IMR-90 (cell line): ENCODE measurements at regions not wholly inside any gene's neighbourhood (a gene's known extent, or its start where the extent isn't known, plus 50 kb on each side); places are given as distances from the start of the nearest gene placed in this dataset.

Source experiments
- ATAC-seq: fragments of 200-7000 bp; cut with Tn5 transposase; 2 replicates; pipeline ENCODE4 v1.9.1; 2020; ENCODE audit warnings: low read depth, mild to moderate bottlenecking, moderate library complexity
- BruUV-seq: library from RNA; stranded (reverse); fragments of 400-500 nt; replicated peaks from 2 replicates; lab custom pipeline; 2021; lab: Mats Ljungman, UMichigan
- CTCF ChIA-PET: fragments of 300-600 bp; formaldehyde crosslinking; extraction: SDS; loops from one replicate; lab custom pipeline; 2021; ENCODE audit warnings: antibody characterized with exemption; lab: Yijun Ruan, JAX
- POLR2A ChIA-PET: fragments of 300-600 bp; sonication (Branson Sonifier 250); formaldehyde crosslinking; loops from one replicate; lab custom pipeline; 2022; ENCODE audit warnings: antibody characterized with exemption; ENCODE audit not compliant: unreplicated experiment; lab: Charles Lee
- DNase-seq: peaks from one replicate; pipeline ENCODE4 v3.0.0; 2013
- H2AFZ ChIP-seq: replicated peaks from 2 replicates; pipeline ENCODE3; 2013; ENCODE audit warnings: low read length, mild to moderate bottlenecking; ENCODE audit not compliant: poor library complexity
- H2AK5ac ChIP-seq: 2 replicates; pipeline ENCODE4 v1.6.1; 2013; ENCODE audit warnings: low read depth, low read length, inconsistent platforms
- H2AK9ac ChIP-seq: replicated peaks from 2 replicates; pipeline ENCODE3; 2013; ENCODE audit warnings: mild to moderate bottlenecking, low read depth, low read length, moderate library complexity; ENCODE audit not compliant: poor library complexity
- H2BK120ac ChIP-seq: 2 replicates; pipeline ENCODE4 v1.6.1; 2013; ENCODE audit warnings: low read depth, low read length, inconsistent platforms
- H2BK15ac ChIP-seq: 3 replicates; pipeline ENCODE4 v1.6.1; 2013; ENCODE audit warnings: low read depth, low read length, inconsistent platforms
- H2BK20ac ChIP-seq: 2 replicates; pipeline ENCODE4 v1.6.1; 2013; ENCODE audit warnings: low read depth, mild to moderate bottlenecking, inconsistent platforms, low read length, moderate library complexity
- H2BK5ac ChIP-seq: 2 replicates; pipeline ENCODE4 v1.6.1; 2013; ENCODE audit warnings: mild to moderate bottlenecking, low read depth, low read length, inconsistent platforms; ENCODE audit not compliant: poor library complexity, severe bottlenecking
- H3K14ac ChIP-seq: replicated peaks from 2 replicates; pipeline ENCODE4 v1.6.1; 2013; ENCODE audit warnings: low read depth, low read length, inconsistent platforms
- H3K18ac ChIP-seq: 2 replicates; pipeline ENCODE4 v1.6.1; 2013; ENCODE audit warnings: low read depth, low read length, control low read depth
- H3K23ac ChIP-seq: 2 replicates; pipeline ENCODE4 v1.6.1; 2013; ENCODE audit warnings: low read depth, low read length, inconsistent platforms
- H3K27ac ChIP-seq: 2 replicates; pipeline ENCODE4 v1.5.1; 2013; ENCODE audit warnings: mild to moderate bottlenecking, control low read depth, low read length; ENCODE audit not compliant: insufficient read depth
- H3K27me3 ChIP-seq: 2 replicates; pipeline ENCODE4 v1.6.1; 2013; ENCODE audit warnings: low read length; ENCODE audit not compliant: control insufficient read depth, insufficient read depth
- H3K36me3 ChIP-seq: 2 replicates; pipeline ENCODE4 v1.6.1; 2013; ENCODE audit warnings: low read length, mixed read lengths; ENCODE audit not compliant: control insufficient read depth, insufficient read depth
- H3K4ac ChIP-seq: 2 replicates; pipeline ENCODE4 v1.6.1; 2013; ENCODE audit warnings: low read depth, low read length, inconsistent platforms
- H3K4me1 ChIP-seq: 2 replicates; pipeline ENCODE4 v1.6.1; 2013; ENCODE audit warnings: low read length, mixed read lengths; ENCODE audit not compliant: control insufficient read depth, insufficient read depth
- H3K4me2 ChIP-seq: 2 replicates; pipeline ENCODE4 v1.6.1; 2013; ENCODE audit warnings: low read depth, mild to moderate bottlenecking, control low read depth, low read length, moderate library complexity
- H3K4me3 ChIP-seq: 2 replicates; pipeline ENCODE4 v1.5.1; 2013; ENCODE audit warnings: low read depth, mild to moderate bottlenecking, control low read depth, low read length, moderate library complexity; ENCODE audit not compliant: insufficient read depth
- H3K56ac ChIP-seq: 2 replicates; pipeline ENCODE4 v1.6.1; 2013; ENCODE audit warnings: low read length, inconsistent platforms; ENCODE audit not compliant: insufficient read depth; ENCODE audit errors: extremely low read depth
- H3K79me1 ChIP-seq, 2 experiments: 2 replicates each; pipeline ENCODE4 v1.6.1; 2013; ENCODE audit warnings: low read length in 2 of 2, inconsistent platforms in 1 of 2, low read depth in 1 of 2
- H3K9ac ChIP-seq: 2 replicates; pipeline ENCODE4 v1.6.1; 2013; ENCODE audit warnings: low read depth, low read length, control low read depth
- H3K9me1 ChIP-seq: 2 replicates; pipeline ENCODE4 v1.6.1; 2013; ENCODE audit warnings: low read length, inconsistent platforms; ENCODE audit not compliant: insufficient read depth
- H3K9me3 ChIP-seq: 2 replicates; pipeline ENCODE4 v1.6.1; 2013; ENCODE audit warnings: low read length; ENCODE audit not compliant: control insufficient read depth, insufficient read depth
- H4K20me1 ChIP-seq: 2 replicates; pipeline ENCODE4 v1.6.1; 2013; ENCODE audit warnings: low read length, inconsistent platforms; ENCODE audit not compliant: insufficient read depth
- H4K5ac ChIP-seq: 2 replicates; pipeline ENCODE4 v1.6.1; 2013; ENCODE audit warnings: mild to moderate bottlenecking, low read depth, low read length, control low read depth
- H4K8ac ChIP-seq, 2 experiments: 2 replicates each; pipeline ENCODE4 v1.6.1; 2013; ENCODE audit warnings: low read depth in 2 of 2, low read length in 2 of 2, control low read depth in 1 of 2, inconsistent platforms in 1 of 2
- H4K91ac ChIP-seq: 2 replicates; pipeline ENCODE4 v1.6.1; 2013; ENCODE audit warnings: low read depth, low read length, inconsistent platforms; ENCODE audit not compliant: insufficient read depth
- BHLHE40 ChIP-seq: fragments of 150-350 bp; IDR thresholded peaks from 2 replicates; pipeline ENCODE4 v1.6.1; 2016; ENCODE audit warnings: mild to moderate bottlenecking, low read depth, low read length
- CEBPB ChIP-seq: IDR thresholded peaks from 2 replicates; pipeline ENCODE4 v1.6.1; 2012; ENCODE audit warnings: low read depth, low read length, improper control_type of control experiment
- CHD1 ChIP-seq: IDR thresholded peaks from 2 replicates; pipeline ENCODE4 v1.6.1; 2012; ENCODE audit warnings: low read depth, low read length, improper control_type of control experiment
- FOS ChIP-seq: fragments of 150-350 bp; IDR thresholded peaks from 2 replicates; pipeline ENCODE4 v1.6.1; 2016; ENCODE audit warnings: low read depth, low read length
- MAFK ChIP-seq: IDR thresholded peaks from 2 replicates; pipeline ENCODE4 v1.6.1; 2012; ENCODE audit warnings: low read depth, low read length, improper control_type of control experiment
- MAZ ChIP-seq: IDR thresholded peaks from 2 replicates; pipeline ENCODE4 v1.6.1; 2012; ENCODE audit warnings: low read depth, mild to moderate bottlenecking, low read length, improper control_type of control experiment, moderate library complexity, borderline replicate concordance
- MXI1 ChIP-seq: IDR thresholded peaks from 2 replicates; pipeline ENCODE4 v1.6.1; 2012; ENCODE audit warnings: low read depth, mild to moderate bottlenecking, low read length, moderate library complexity, borderline replicate concordance
- NFE2L2 ChIP-seq: fragments of 150-350 bp; IDR thresholded peaks from 2 replicates; pipeline ENCODE4 v1.6.1; 2016; ENCODE audit warnings: low read depth, mild to moderate bottlenecking, low read length
- POLR2A ChIP-seq: IDR thresholded peaks from 2 replicates; pipeline ENCODE4 v1.6.1; 2012; ENCODE audit warnings: mild to moderate bottlenecking, low read depth, low read length
- RAD21 ChIP-seq: IDR thresholded peaks from 2 replicates; pipeline ENCODE4 v1.6.1; 2012; ENCODE audit warnings: low read length, improper control_type of control experiment
- RCOR1 ChIP-seq: IDR thresholded peaks from 2 replicates; pipeline ENCODE4 v1.6.1; 2012; ENCODE audit warnings: mild to moderate bottlenecking, low read length, improper control_type of control experiment; ENCODE audit not compliant: insufficient replicate concordance
- RFX5 ChIP-seq: IDR thresholded peaks from 2 replicates; pipeline ENCODE4 v1.8.0; 2012; ENCODE audit warnings: low read depth, mild to moderate bottlenecking, low read length, moderate library complexity
- SMC3 ChIP-seq: fragments of 150-350 bp; IDR thresholded peaks from 2 replicates; pipeline ENCODE4 v1.6.1; 2016; ENCODE audit warnings: low read depth, mild to moderate bottlenecking, antibody characterized with exemption, low read length, moderate library complexity
- WGBS, 2 experiments: methylation state at CpG; one replicate each; pipeline versions ENCODE4 v1.1.5 to v1.1.7; 2013; ENCODE audit warnings: missing lambda C conversion rate in 2 of 2; ENCODE audit not compliant: insufficient read length in 1 of 2; ENCODE audit errors: extremely low coverage in 2 of 2; 5-methylcytosine and 5-hydroxymethylcytosine counted together
- dilution Hi-C: fragments of 300-500 bp; cut with HindIII; formaldehyde crosslinking; loops from one replicate; pipeline ENCODE4 v1.14.3; 2018; ENCODE audit warnings: low sequenced_read_pairs; ENCODE audit not compliant: unreplicated experiment
- in situ Hi-C: fragments of 300-500 bp; cut with MboI; formaldehyde crosslinking; loops from 3 replicates; pipeline ENCODE4 v1.14.3; 2019; ENCODE audit warnings: low sequenced_read_pairs, inconsistent platforms, mixed read lengths
- intact Hi-C: fragments of 100-400 bp; cut with micrococcal nuclease; formaldehyde crosslinking; loops from 2 replicates; pipeline ENCODE4 v1.10.0; 2022
- TF ChIP-seq, protein P1 (sequence below): conservative IDR thresholded peaks from 2 replicates; pipeline ENCODE4 v1.5.1; 2012; ENCODE audit warnings: mild to moderate bottlenecking, low read depth, low read length, improper control_type of control experiment
- TF ChIP-seq, protein P2 (sequence below): fragments of 150-350 bp; IDR thresholded peaks from 2 replicates; pipeline ENCODE4 v1.6.1; 2016; ENCODE audit warnings: low read depth, mild to moderate bottlenecking, low read length, moderate library complexity, borderline replicate concordance
- TF ChIP-seq, protein P3 (sequence below): fragments of 150-350 bp; IDR thresholded peaks from 2 replicates; pipeline ENCODE4 v1.6.1; 2017; ENCODE audit warnings: mild to moderate bottlenecking, antibody characterized with exemption, low read length, low read depth

DNA sequence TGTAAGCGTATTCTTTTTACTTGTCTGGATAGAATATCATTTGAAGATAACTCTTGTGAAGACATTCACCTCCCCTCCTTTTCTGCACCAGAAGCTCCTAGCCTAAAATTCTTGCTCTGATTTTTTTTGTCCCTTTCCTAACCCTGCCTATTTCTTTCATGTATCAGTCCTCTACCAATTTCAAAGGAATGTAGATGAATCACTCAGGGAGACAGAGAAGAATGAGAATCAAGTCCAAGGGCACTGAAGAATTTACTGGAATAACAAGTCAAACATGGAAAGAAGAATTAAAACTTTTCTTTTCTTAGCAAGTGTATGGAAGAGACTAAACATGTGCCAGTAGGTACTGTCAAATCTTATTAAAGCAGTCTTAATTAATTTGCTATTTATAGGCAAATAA lies 618.7 kb downstream of the DNAH5 start:
- Histone ChIP-seq H4K5ac (no peak overlapping the region), H4K20me1 (no peaks in the 10 kb centered on the region), H2BK5ac (no peak overlapping the region), H2BK120ac (no peak overlapping the region), H3K9me3 (no peaks in the 10 kb centered on the region), H3K23ac (no peak overlapping the region), H3K4me3 (no peak overlapping the region), H3K4me1 (no peaks in the 10 kb centered on the region), H2AK9ac (no peak overlapping the region), H3K79me1 (no peaks in the 10 kb centered on the region), H3K36me3 (no peaks in the 10 kb centered on the region), H3K9me1 (no peaks in the 10 kb centered on the region), H4K91ac (no peak overlapping the region), H3K18ac (no peak overlapping the region), H2AFZ (no peak overlapping the region), H3K4me2 (no peak overlapping the region), H3K56ac (no peak overlapping the region), H4K8ac (no peak overlapping the region), H2BK20ac (no peak overlapping the region), H2BK15ac (no peak overlapping the region), H3K9ac (no peak overlapping the region), H3K27me3 (no peaks in the 10 kb centered on the region), H3K4ac (no peak overlapping the region), H3K27ac (no peak overlapping the region), H2AK5ac (no peak overlapping the region), H3K14ac (no peak overlapping the region)
- no peak for TF ChIP-seq CHD1
- no peak for TF ChIP-seq POLR2A
- no peak for TF ChIP-seq BHLHE40
- TF ChIP-seq, protein P1, sequence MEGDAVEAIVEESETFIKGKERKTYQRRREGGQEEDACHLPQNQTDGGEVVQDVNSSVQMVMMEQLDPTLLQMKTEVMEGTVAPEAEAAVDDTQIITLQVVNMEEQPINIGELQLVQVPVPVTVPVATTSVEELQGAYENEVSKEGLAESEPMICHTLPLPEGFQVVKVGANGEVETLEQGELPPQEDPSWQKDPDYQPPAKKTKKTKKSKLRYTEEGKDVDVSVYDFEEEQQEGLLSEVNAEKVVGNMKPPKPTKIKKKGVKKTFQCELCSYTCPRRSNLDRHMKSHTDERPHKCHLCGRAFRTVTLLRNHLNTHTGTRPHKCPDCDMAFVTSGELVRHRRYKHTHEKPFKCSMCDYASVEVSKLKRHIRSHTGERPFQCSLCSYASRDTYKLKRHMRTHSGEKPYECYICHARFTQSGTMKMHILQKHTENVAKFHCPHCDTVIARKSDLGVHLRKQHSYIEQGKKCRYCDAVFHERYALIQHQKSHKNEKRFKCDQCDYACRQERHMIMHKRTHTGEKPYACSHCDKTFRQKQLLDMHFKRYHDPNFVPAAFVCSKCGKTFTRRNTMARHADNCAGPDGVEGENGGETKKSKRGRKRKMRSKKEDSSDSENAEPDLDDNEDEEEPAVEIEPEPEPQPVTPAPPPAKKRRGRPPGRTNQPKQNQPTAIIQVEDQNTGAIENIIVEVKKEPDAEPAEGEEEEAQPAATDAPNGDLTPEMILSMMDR: no peak
- TF ChIP-seq RFX5: no peak
- TF ChIP-seq MAFK: no peak
- TF ChIP-seq, protein P2, sequence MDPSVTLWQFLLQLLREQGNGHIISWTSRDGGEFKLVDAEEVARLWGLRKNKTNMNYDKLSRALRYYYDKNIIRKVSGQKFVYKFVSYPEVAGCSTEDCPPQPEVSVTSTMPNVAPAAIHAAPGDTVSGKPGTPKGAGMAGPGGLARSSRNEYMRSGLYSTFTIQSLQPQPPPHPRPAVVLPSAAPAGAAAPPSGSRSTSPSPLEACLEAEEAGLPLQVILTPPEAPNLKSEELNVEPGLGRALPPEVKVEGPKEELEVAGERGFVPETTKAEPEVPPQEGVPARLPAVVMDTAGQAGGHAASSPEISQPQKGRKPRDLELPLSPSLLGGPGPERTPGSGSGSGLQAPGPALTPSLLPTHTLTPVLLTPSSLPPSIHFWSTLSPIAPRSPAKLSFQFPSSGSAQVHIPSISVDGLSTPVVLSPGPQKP: no peak
- TF ChIP-seq FOS: no peak
- TF ChIP-seq MXI1: no peak
- no peak for TF ChIP-seq SMC3
- TF ChIP-seq MAZ: no peak
- TF ChIP-seq NFE2L2: no peak
- no peak for TF ChIP-seq CEBPB
- no peak for TF ChIP-seq RAD21
- TF ChIP-seq RCOR1: no peak
- TF ChIP-seq, protein P3, sequence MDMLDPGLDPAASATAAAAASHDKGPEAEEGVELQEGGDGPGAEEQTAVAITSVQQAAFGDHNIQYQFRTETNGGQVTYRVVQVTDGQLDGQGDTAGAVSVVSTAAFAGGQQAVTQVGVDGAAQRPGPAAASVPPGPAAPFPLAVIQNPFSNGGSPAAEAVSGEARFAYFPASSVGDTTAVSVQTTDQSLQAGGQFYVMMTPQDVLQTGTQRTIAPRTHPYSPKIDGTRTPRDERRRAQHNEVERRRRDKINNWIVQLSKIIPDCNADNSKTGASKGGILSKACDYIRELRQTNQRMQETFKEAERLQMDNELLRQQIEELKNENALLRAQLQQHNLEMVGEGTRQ: no peak
- ATAC-seq (no peak), DNase-seq (no peak)
- dilution Hi-C loops: no loop called here
- no TSS peak for BruUV-seq
- no CpG with 5 or more reads among the region's 1 CpG for WGBS, 2 experiments
- in situ Hi-C loops: no loop called here
- intact Hi-C loops: no loop called here
- ChIA-PET CTCF (interaction anchor here (0.5 kb wide), 1 partner anchor 54 kb away, joined by 3 read pairs; no protein-coding TSS in a partner anchor), POLR2A (no interaction called here)
